Hepatocyte (in vitro differentiated cells): ENCODE measurements at regions not wholly inside any gene's neighbourhood (a gene's known extent, or its start where the extent isn't known, plus 50 kb on each side); places are given as distances from the start of the nearest gene placed in this dataset.

Experiments used
- DNase-seq: peaks from one replicate; pipeline ENCODE4 v3.0.0-alpha.2; 2016; ENCODE audit warnings: low spot score
- H2AFZ ChIP-seq: fragments of 200-600 bp; sonication (generic); 2 replicates; pipeline ENCODE4 v1.6.0; 2016; ENCODE audit warnings: antibody characterized with exemption, mild to moderate bottlenecking
- H3K27ac ChIP-seq: fragments of 200-600 bp; sonication (generic); 2 replicates; pipeline ENCODE4 v1.5.1; 2016; ENCODE audit warnings: mild to moderate bottlenecking
- H3K27me3 ChIP-seq: fragments of 200-600 bp; sonication (generic); 2 replicates; pipeline ENCODE4 v1.6.1; 2016
- H3K36me3 ChIP-seq: fragments of 200-600 bp; sonication (generic); replicated peaks from 2 replicates; pipeline ENCODE4 v1.5.1; 2016; ENCODE audit warnings: low read depth; ENCODE audit not compliant: insufficient read depth
- H3K4me1 ChIP-seq: fragments of 200-600 bp; sonication (generic); 2 replicates; pipeline ENCODE4 v1.5.1; 2016; ENCODE audit warnings: mild to moderate bottlenecking, moderate library complexity; ENCODE audit not compliant: insufficient read depth
- H3K4me2 ChIP-seq: fragments of 200-600 bp; sonication (generic); 2 replicates; pipeline ENCODE4 v1.6.0; 2016
- H3K4me3 ChIP-seq: fragments of 200-600 bp; sonication (generic); 2 replicates; pipeline ENCODE4 v1.5.1; 2016; ENCODE audit warnings: mild to moderate bottlenecking
- H3K79me2 ChIP-seq: fragments of 200-600 bp; sonication (generic); 2 replicates; pipeline ENCODE4 v1.6.0; 2017; ENCODE audit warnings: mild to moderate bottlenecking
- H3K9me2 ChIP-seq: fragments of 200-600 bp; sonication (generic); replicated peaks from 2 replicates; pipeline ENCODE4 v1.6.0; 2017; ENCODE audit warnings: mild to moderate bottlenecking; ENCODE audit not compliant: insufficient read depth
- H3K9me3 ChIP-seq: fragments of 200-600 bp; sonication (generic); 2 replicates; pipeline ENCODE4 v1.5.1; 2016; ENCODE audit warnings: low read depth, mild to moderate bottlenecking
- H4K20me1 ChIP-seq: fragments of 200-600 bp; sonication (generic); 2 replicates; pipeline ENCODE4 v1.6.0; 2016; ENCODE audit warnings: mild to moderate bottlenecking; ENCODE audit not compliant: insufficient read depth, poor library complexity, severe bottlenecking
- EZH2 ChIP-seq: fragments of 200-600 bp; sonication (generic); IDR thresholded peaks from 2 replicates; pipeline ENCODE4 v1.6.1; 2016; ENCODE audit warnings: antibody characterized with exemption, mild to moderate bottlenecking, borderline replicate concordance
- EZH2phosphoT487 ChIP-seq: fragments of 200-600 bp; sonication (generic); IDR thresholded peaks from one replicate; pipeline ENCODE4 v1.6.1; 2018; ENCODE audit warnings: antibody characterized with exemption, mild to moderate bottlenecking, low read depth, moderate library complexity; ENCODE audit not compliant: unreplicated experiment, severe bottlenecking
- WGBS: methylation state at CpG from one replicate; pipeline ENCODE4 v1.1.6; 2016; ENCODE audit warnings: low lambda C conversion rate; ENCODE audit errors: missing lambda C conversion rate; 5-methylcytosine and 5-hydroxymethylcytosine counted together
- TF ChIP-seq, protein P1 (sequence below): fragments of 200-600 bp; sonication (generic); IDR thresholded peaks from 2 replicates; pipeline ENCODE4 v1.5.1; 2016; ENCODE audit warnings: antibody characterized with exemption, mild to moderate bottlenecking; ENCODE audit not compliant: poor library complexity

DNA sequence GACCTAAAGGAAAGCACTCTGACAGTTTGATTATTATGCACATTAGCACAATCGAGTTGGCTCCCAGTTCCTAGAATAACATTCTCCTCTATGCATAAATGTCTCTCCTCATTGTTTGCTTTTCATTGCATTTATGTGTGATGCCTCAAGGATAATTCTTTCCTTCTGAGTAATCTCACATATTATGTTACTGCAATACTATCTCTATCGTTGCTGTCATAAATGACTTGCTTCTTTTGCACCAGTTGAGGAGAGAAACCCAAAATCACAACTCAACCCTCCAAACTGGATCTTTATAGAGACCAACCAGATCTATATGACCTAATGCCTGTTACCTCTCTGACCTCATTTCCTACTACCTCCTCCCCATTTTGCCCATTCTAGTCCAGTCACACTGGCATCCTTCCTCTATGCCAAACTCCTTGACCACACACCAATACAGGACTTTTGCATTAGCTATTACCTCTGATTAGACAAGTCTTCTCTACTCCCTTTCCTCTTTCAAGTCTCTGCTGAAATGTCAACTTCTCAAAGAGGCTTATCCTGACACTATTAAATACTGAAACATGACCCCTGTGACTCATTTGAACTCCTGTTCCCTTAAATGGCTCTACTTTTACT is 1026.0 kb downstream of the TUSC7 start:
- no peak overlapping the region for H3K4me3 ChIP-seq
- no peaks in the 10 kb centered on the region for H3K9me2 ChIP-seq
- H3K79me2 ChIP-seq: no peaks in the 10 kb centered on the region
- H4K20me1 ChIP-seq: no peaks in the 10 kb centered on the region
- H3K27ac ChIP-seq: no peak overlapping the region
- H3K27me3 ChIP-seq: no peaks in the 10 kb centered on the region
- no peaks in the 10 kb centered on the region for H3K4me1 ChIP-seq
- no peak overlapping the region for H3K4me2 ChIP-seq
- no peak for TF ChIP-seq EZH2
- TF ChIP-seq, protein P1, sequence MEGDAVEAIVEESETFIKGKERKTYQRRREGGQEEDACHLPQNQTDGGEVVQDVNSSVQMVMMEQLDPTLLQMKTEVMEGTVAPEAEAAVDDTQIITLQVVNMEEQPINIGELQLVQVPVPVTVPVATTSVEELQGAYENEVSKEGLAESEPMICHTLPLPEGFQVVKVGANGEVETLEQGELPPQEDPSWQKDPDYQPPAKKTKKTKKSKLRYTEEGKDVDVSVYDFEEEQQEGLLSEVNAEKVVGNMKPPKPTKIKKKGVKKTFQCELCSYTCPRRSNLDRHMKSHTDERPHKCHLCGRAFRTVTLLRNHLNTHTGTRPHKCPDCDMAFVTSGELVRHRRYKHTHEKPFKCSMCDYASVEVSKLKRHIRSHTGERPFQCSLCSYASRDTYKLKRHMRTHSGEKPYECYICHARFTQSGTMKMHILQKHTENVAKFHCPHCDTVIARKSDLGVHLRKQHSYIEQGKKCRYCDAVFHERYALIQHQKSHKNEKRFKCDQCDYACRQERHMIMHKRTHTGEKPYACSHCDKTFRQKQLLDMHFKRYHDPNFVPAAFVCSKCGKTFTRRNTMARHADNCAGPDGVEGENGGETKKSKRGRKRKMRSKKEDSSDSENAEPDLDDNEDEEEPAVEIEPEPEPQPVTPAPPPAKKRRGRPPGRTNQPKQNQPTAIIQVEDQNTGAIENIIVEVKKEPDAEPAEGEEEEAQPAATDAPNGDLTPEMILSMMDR: no peak
- TF ChIP-seq EZH2phosphoT487: no peak
- 73% methylated on average over 2 of the region's 2 CpGs for WGBS
- H2AFZ ChIP-seq: no peak overlapping the region
- H3K9me3 ChIP-seq: no peaks in the 10 kb centered on the region
- no peaks in the 10 kb centered on the region for H3K36me3 ChIP-seq
- DNase-seq: no peak

DNA sequence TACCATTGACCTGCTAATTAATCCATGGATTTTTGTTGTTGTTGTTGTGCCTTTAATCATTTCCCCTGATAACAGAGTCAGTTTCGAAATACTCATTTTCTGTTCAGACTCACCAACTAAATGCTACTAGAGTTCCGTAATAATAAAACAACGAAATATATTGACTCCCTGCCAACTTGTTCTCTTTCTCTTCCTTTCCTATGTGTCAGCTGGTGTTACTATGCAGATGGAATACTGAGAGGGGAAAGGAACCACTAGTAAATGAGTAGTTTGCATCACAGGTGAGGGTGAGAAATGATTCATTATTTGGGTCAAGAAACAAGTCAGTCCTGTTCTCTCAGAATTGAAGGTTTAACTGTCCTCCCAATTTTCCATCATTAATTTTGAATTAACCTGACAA is 1027.3 kb downstream of the TUSC7 start:
- Histone ChIP-seq H3K36me3 (no peaks in the 10 kb centered on the region), H3K79me2 (no peaks in the 10 kb centered on the region), H3K27ac (no peak overlapping the region), H3K4me2 (no peak overlapping the region), H2AFZ (no peak overlapping the region), H3K9me2 (no peaks in the 10 kb centered on the region), H3K9me3 (no peaks in the 10 kb centered on the region), H3K4me1 (no peaks in the 10 kb centered on the region), H4K20me1 (no peaks in the 10 kb centered on the region), H3K27me3 (no peaks in the 10 kb centered on the region), H3K4me3 (no peak overlapping the region)
- WGBS: 95% methylated on average over 3 of the region's 3 CpGs
- TF ChIP-seq EZH2phosphoT487: no peak
- TF ChIP-seq, protein P1: no peak
- TF ChIP-seq EZH2: no peak
- DNase-seq: no peak

DNA sequence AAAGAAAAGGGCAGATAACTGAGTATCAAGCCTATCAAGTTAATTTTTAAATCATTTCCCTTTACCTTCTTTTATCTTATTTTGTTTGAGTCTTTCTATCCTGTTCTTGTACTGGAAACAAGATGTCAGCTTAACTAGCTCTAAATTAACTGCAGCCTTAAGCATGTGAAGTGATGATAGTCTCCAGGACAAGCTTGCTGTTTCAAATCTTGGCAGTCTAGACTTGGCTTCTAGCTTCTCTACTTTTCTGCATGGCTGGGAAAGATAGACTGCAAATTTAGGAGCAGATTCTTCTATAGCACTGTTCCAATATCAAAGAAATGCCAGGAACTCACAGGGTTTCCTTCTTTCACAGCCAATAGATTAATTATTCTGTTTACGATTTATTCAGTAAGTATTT is 1034.4 kb downstream of the TUSC7 start:
- Histone ChIP-seq H3K36me3 (no peaks in the 10 kb centered on the region), H3K27ac (no peak overlapping the region), H4K20me1 (no peaks in the 10 kb centered on the region), H3K79me2 (no peaks in the 10 kb centered on the region), H3K4me1 (no peaks in the 10 kb centered on the region), H3K27me3 (no peaks in the 10 kb centered on the region), H3K4me3 (no peak overlapping the region), H2AFZ (no peak overlapping the region), H3K9me3 (no peaks in the 10 kb centered on the region), H3K4me2 (no peak overlapping the region), H3K9me2 (no peaks in the 10 kb centered on the region)
- no peak for TF ChIP-seq EZH2
- TF ChIP-seq EZH2phosphoT487: no peak
- TF ChIP-seq, protein P1: no peak
- 93% methylated on average over 1 of the region's 1 CpG for WGBS
- DNase-seq: no peak

DNA sequence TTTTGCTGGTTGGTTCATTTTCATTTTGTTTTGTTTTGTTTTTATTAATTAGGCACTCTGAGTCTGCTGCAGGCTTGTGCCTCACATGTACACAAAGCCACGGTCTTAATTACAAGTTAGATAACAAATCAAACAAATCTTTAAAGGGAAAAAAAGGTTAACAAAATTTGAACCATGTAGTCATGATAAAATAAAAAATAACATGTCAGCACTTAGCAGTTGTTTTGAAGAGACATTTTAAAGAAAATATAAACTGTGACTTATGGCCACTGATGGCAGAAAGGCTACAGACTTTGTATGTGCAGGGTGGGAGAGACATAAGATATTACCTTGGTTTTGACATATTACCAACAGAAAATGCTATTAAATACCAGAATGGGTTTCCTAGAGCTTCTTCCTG is 1035.4 kb downstream of the TUSC7 start:
- Histone ChIP-seq H3K79me2 (no peaks in the 10 kb centered on the region), H3K27ac (no peak overlapping the region), H3K4me1 (no peaks in the 10 kb centered on the region), H3K9me2 (no peaks in the 10 kb centered on the region), H3K4me2 (no peak overlapping the region), H3K36me3 (no peaks in the 10 kb centered on the region), H3K9me3 (no peaks in the 10 kb centered on the region), H2AFZ (no peak overlapping the region), H3K4me3 (no peak overlapping the region), H3K27me3 (no peaks in the 10 kb centered on the region), H4K20me1 (no peaks in the 10 kb centered on the region)
- 60% methylated on average over 1 of the region's 1 CpG for WGBS
- TF ChIP-seq EZH2 (no peak), EZH2phosphoT487 (no peak)
- TF ChIP-seq, protein P1: no peak
- DNase-seq: no peak
